ENCODE measurements at regions not wholly inside any gene's neighbourhood (a gene's known extent, or its start where the extent isn't known, plus 50 kb on each side); places are given as distances from the start of the nearest gene placed in this dataset.

GRCh38 chr5:118511846-118512245 lies 476.5 kb downstream of the DTWD2 start:
- TF ChIP-seq CTCF (IDR thresholded peaks at IDR 0.05) = no peak
- no peak for TF ChIP-seq ZFX (IDR thresholded peaks at IDR 0.05; ENCODE audit: borderline replicate concordance)

Measured in 22Rv1 (cell line).